Esophagus squamous epithelium (tissue), 5 donors: ENCODE measurements at regions not wholly inside any gene's neighbourhood (a gene's known extent, or its start where the extent isn't known, plus 50 kb on each side); places are given as distances from the start of the nearest gene placed in this dataset.

Experiments
- DNase-seq: peaks from one replicate; lab custom pipeline; 2025; lab: John Stamatoyannopoulos, UW
- H3K27ac ChIP-seq, 4 donors: fragments of 200-600 bp; sonication (generic); one replicate each; pipeline ENCODE4 v1.5.1; 2016 to 2019; ENCODE audit warnings: mild to moderate bottlenecking in 1 of 4
- H3K27me3 ChIP-seq, 4 donors: fragments of 200-600 bp; sonication (generic); 1 replicate in 3 of 4; 2 replicates in 1 of 4; pipeline versions ENCODE4 v1.5.1 to v1.6.0; 2017 to 2021; ENCODE audit warnings: antibody characterized with exemption in 1 of 4
- H3K36me3 ChIP-seq, 3 donors: fragments of 200-600 bp; sonication (generic); one replicate each; pipeline ENCODE4 v1.5.1; 2016 to 2019
- H3K4me1 ChIP-seq, 3 donors: fragments of 200-600 bp; sonication (generic); one replicate each; pipeline ENCODE4 v1.5.1; 2017 to 2019
- H3K4me3 ChIP-seq, 4 donors: fragments of 200-600 bp; sonication (generic); 1 replicate in 3 of 4; 2 replicates in 1 of 4; pipeline ENCODE4 v1.5.1; 2016 to 2019; ENCODE audit warnings: mild to moderate bottlenecking in 2 of 4, moderate library complexity in 1 of 4
- H3K9me3 ChIP-seq, 3 donors: fragments of 200-600 bp; sonication (generic); one replicate each; pipeline ENCODE4 v1.5.1; 2016 to 2019
- CTCF ChIP-seq, 6 experiments: fragments of 450-650 bp in 4 of 6; fragments of 200-600 bp in 2 of 6; sonication (generic) in 2 of 6; IDR thresholded peaks; one replicate each; pipeline ENCODE4 v1.5.1; 2016 to 2019; ENCODE audit warnings: antibody characterized with exemption in 6 of 6, mild to moderate bottlenecking in 4 of 6, moderate library complexity in 4 of 6
- POLR2A ChIP-seq, 4 donors: fragments of 450-650 bp; IDR thresholded peaks; one replicate each; pipeline ENCODE4 v1.6.1; 2017; ENCODE audit warnings: antibody characterized with exemption in 4 of 4, mild to moderate bottlenecking in 4 of 4, moderate library complexity in 3 of 4
- WGBS, 2 donors: methylation state at CpG; one replicate each; pipeline ENCODE4 v1.1.5; 2018; 5-methylcytosine and 5-hydroxymethylcytosine counted together
- intact Hi-C: fragments of 100-400 bp; cut with DNase I; formaldehyde crosslinking; loops from one replicate; pipeline ENCODE4 v1.15.0; 2022
- donor health status: DM: yes; HTN: yes; CAD: no.

GRCh38 chr5:85049020-85049419 lies 664.3 kb upstream of the EDIL3 start:
- DNase-seq: no peak
- 0 to 7% methylated on average over 1 of the region's 1 CpG for WGBS, 2 donors

GRCh38 chr5:85052826-85053225 lies 668.1 kb upstream of the EDIL3 start:
- no peak for DNase-seq
- TF ChIP-seq POLR2A (IDR thresholded peaks at IDR 0.05) (no peak), CTCF (IDR thresholded peaks at IDR 0.05) (no peak)
- Histone ChIP-seq H3K4me3 (no peak overlapping the region), H3K27me3 (no peaks in the 10 kb centered on the region), H3K36me3 (no peaks in the 10 kb centered on the region), H3K4me1 (no peaks in the 10 kb centered on the region), H3K9me3 (no peaks in the 10 kb centered on the region), H3K27ac (no peak overlapping the region)
- 61 to 77% methylated on average over 3 of the region's 3 CpGs for WGBS, 2 donors
- intact Hi-C loops: no loop called here

More at GRCh38 chr5:85049020-85049419, 664.3 kb upstream of the EDIL3 start:
- H3K27ac ChIP-seq: no peak overlapping the region
- no peaks in the 10 kb centered on the region for H3K4me1 ChIP-seq
- TF ChIP-seq POLR2A (IDR thresholded peaks at IDR 0.05): no peak
- TF ChIP-seq CTCF (IDR thresholded peaks at IDR 0.05): peak in 1 of 6 experiments; percentile 31
- H3K4me3 ChIP-seq: no peak overlapping the region
- intact Hi-C loops: no loop called here
- no peaks in the 10 kb centered on the region for H3K36me3 ChIP-seq
- no peaks in the 10 kb centered on the region for H3K27me3 ChIP-seq
- H3K9me3 ChIP-seq: no peaks in the 10 kb centered on the region

GRCh38 chr5:85069659-85070640 lies 685.3 kb upstream of the EDIL3 start:
- H3K27ac ChIP-seq: no peak overlapping the region
- TF ChIP-seq POLR2A (IDR thresholded peaks at IDR 0.05) (no peak), CTCF (IDR thresholded peaks at IDR 0.05) (no peak)
- H3K4me1 ChIP-seq: no peaks in the 10 kb centered on the region
- 67 to 79% methylated on average over 4 to 8 of the region's 8 CpGs for WGBS, 2 donors
- H3K4me3 ChIP-seq: no peak overlapping the region
- intact Hi-C loops: no loop called here
- no peaks in the 10 kb centered on the region for H3K36me3 ChIP-seq
- DNase-seq: no peak
- no peaks in the 10 kb centered on the region for H3K9me3 ChIP-seq
- H3K27me3 ChIP-seq: no peaks in the 10 kb centered on the region

DNA sequence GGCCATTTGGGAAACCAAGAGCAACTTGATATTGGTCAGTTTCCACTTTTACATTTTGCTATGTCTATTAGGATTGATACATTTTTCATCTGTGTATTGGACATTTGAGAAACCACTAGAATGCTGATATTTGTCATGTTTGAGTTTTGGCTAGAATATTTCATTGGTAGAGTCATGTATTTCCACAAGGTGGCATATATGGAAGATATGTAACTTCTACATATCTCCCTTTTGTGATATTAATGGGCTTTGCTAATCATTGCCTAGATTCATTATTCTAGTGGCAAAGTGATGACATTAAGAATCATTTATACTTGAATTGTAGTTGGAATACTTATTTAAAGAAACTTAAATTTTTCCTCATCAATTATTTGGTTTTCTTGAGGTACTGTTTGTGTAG lies 692.9 kb upstream of the EDIL3 start:
- H3K36me3 ChIP-seq: no peaks in the 10 kb centered on the region
- no peak for TF ChIP-seq CTCF (IDR thresholded peaks at IDR 0.05)
- no peak for TF ChIP-seq POLR2A (IDR thresholded peaks at IDR 0.05)
- no peaks in the 10 kb centered on the region for H3K9me3 ChIP-seq
- DNase-seq: no peak
- H3K27ac ChIP-seq: no peak overlapping the region
- no peak overlapping the region for H3K4me3 ChIP-seq
- no peaks in the 10 kb centered on the region for H3K4me1 ChIP-seq
- intact Hi-C loops: no loop called here
- no peaks in the 10 kb centered on the region for H3K27me3 ChIP-seq

GRCh38 chr5:85096421-85096820 lies 711.7 kb upstream of the EDIL3 start:
- H3K9me3 ChIP-seq: no peaks in the 10 kb centered on the region
- no peaks in the 10 kb centered on the region for H3K27me3 ChIP-seq
- H3K36me3 ChIP-seq: no peaks in the 10 kb centered on the region
- DNase-seq: no peak
- H3K4me3 ChIP-seq: no peak overlapping the region
- no peaks in the 10 kb centered on the region for H3K4me1 ChIP-seq
- no peak for TF ChIP-seq CTCF (IDR thresholded peaks at IDR 0.05)
- no peak for TF ChIP-seq POLR2A (IDR thresholded peaks at IDR 0.05)
- 69 to 72% methylated on average over 2 of the region's 2 CpGs for WGBS, 2 donors
- no peak overlapping the region for H3K27ac ChIP-seq
- intact Hi-C loops: no loop called here
